ENCODE measurements at regions not wholly inside any gene's neighbourhood (a gene's known extent, or its start where the extent isn't known, plus 50 kb on each side); places are given as distances from the start of the nearest gene placed in this dataset.

- Mint-ChIP-seq H3K4me3 (ENCODE audit: low read depth) (no peak overlapping the region), H3K27ac (no peak overlapping the region), H3K4me1 (ENCODE audit: low read depth) (no peaks in the 10 kb centered on the region), H3K36me3 (ENCODE audit: low read depth) (no peaks in the 10 kb centered on the region), H3K27me3 (ENCODE audit: low read depth) (peaks cover 23% of the 10 kb centered on the region), H3K9me3 (no peaks in the 10 kb centered on the region)
- no peak for DNase-seq (ENCODE audit: low spot score)
- intact Hi-C loops (cut with micrococcal nuclease) = no loop called here
Measured at GRCh38 chr9:95666096-95666784, 149.5 kb upstream of the PTCH1 start.

GRCh38 chr9:95653246-95653645 is 136.5 kb upstream of the PTCH1 start:
- H3K4me3 Mint-ChIP-seq (ENCODE audit: low read depth) = no peak overlapping the region
- DNase-seq (ENCODE audit: low spot score) = no peak
- no peaks in the 10 kb centered on the region for H3K4me1 Mint-ChIP-seq (ENCODE audit: low read depth)
- no peaks in the 10 kb centered on the region for H3K36me3 Mint-ChIP-seq (ENCODE audit: low read depth)
- intact Hi-C loops (cut with micrococcal nuclease) = no loop called here
- H3K9me3 Mint-ChIP-seq = peaks cover 2% of the 10 kb centered on the region
- H3K27me3 Mint-ChIP-seq (ENCODE audit: low read depth) = peaks cover 12% of the 10 kb centered on the region
- H3K27ac Mint-ChIP-seq = no peak overlapping the region

GRCh38 chr9:95650720-95651119 is 133.9 kb upstream of the PTCH1 start:
- Mint-ChIP-seq H3K27me3 (ENCODE audit: low read depth) (no peaks in the 10 kb centered on the region), H3K36me3 (ENCODE audit: low read depth) (no peaks in the 10 kb centered on the region), H3K4me3 (ENCODE audit: low read depth) (no peak overlapping the region), H3K4me1 (ENCODE audit: low read depth) (no peaks in the 10 kb centered on the region), H3K27ac (no peak overlapping the region), H3K9me3 (no peaks in the 10 kb centered on the region)
- intact Hi-C loops (cut with micrococcal nuclease) = no loop called here
- DNase-seq (ENCODE audit: low spot score) = no peak

GRCh38 chr9:95649801-95650213 is 133.0 kb upstream of the PTCH1 start:
- Mint-ChIP-seq H3K4me1 (ENCODE audit: low read depth) (no peaks in the 10 kb centered on the region), H3K4me3 (ENCODE audit: low read depth) (no peak overlapping the region), H3K36me3 (ENCODE audit: low read depth) (no peaks in the 10 kb centered on the region), H3K27me3 (ENCODE audit: low read depth) (no peaks in the 10 kb centered on the region), H3K9me3 (no peaks in the 10 kb centered on the region), H3K27ac (no peak overlapping the region)
- no peak for DNase-seq (ENCODE audit: low spot score)
- intact Hi-C loops (cut with micrococcal nuclease) = no loop called here

GRCh38 chr9:95648225-95648624 is 131.5 kb upstream of the PTCH1 start:
- no peaks in the 10 kb centered on the region for H3K27me3 Mint-ChIP-seq (ENCODE audit: low read depth)
- H3K27ac Mint-ChIP-seq = no peak overlapping the region
- H3K36me3 Mint-ChIP-seq (ENCODE audit: low read depth) = no peaks in the 10 kb centered on the region
- no peak overlapping the region for H3K4me3 Mint-ChIP-seq (ENCODE audit: low read depth)
- no peaks in the 10 kb centered on the region for H3K9me3 Mint-ChIP-seq
- intact Hi-C loops (cut with micrococcal nuclease) = no loop called here
- no peaks in the 10 kb centered on the region for H3K4me1 Mint-ChIP-seq (ENCODE audit: low read depth)
- no peak for DNase-seq (ENCODE audit: low spot score)

- Mint-ChIP-seq H3K9me3 (no peaks in the 10 kb centered on the region), H3K4me1 (ENCODE audit: low read depth) (no peaks in the 10 kb centered on the region), H3K36me3 (ENCODE audit: low read depth) (no peaks in the 10 kb centered on the region), H3K27ac (no peak overlapping the region), H3K27me3 (ENCODE audit: low read depth) (peaks cover 2% of the 10 kb centered on the region), H3K4me3 (ENCODE audit: low read depth) (no peak overlapping the region)
- no peak for DNase-seq (ENCODE audit: low spot score)
- intact Hi-C loops (cut with micrococcal nuclease) = no loop called here
Measured at GRCh38 chr9:95645992-95646391, 129.2 kb upstream of the PTCH1 start.

GRCh38 chr9:95645579-95645978 is 128.8 kb upstream of the PTCH1 start:
- intact Hi-C loops (cut with micrococcal nuclease) = no loop called here
- no peak overlapping the region for H3K4me3 Mint-ChIP-seq (ENCODE audit: low read depth)
- H3K27ac Mint-ChIP-seq = no peak overlapping the region
- H3K36me3 Mint-ChIP-seq (ENCODE audit: low read depth) = no peaks in the 10 kb centered on the region
- no peaks in the 10 kb centered on the region for H3K9me3 Mint-ChIP-seq
- H3K4me1 Mint-ChIP-seq (ENCODE audit: low read depth) = no peaks in the 10 kb centered on the region
- peaks cover 5% of the 10 kb centered on the region for H3K27me3 Mint-ChIP-seq (ENCODE audit: low read depth)
- DNase-seq (ENCODE audit: low spot score) = no peak

GRCh38 chr9:95644377-95644776 is 127.6 kb upstream of the PTCH1 start:
- no peak overlapping the region for H3K27ac Mint-ChIP-seq
- peaks cover 12% of the 10 kb centered on the region for H3K27me3 Mint-ChIP-seq (ENCODE audit: low read depth)
- intact Hi-C loops (cut with micrococcal nuclease) = no loop called here
- no peaks in the 10 kb centered on the region for H3K9me3 Mint-ChIP-seq
- no peak for DNase-seq (ENCODE audit: low spot score)
- H3K4me1 Mint-ChIP-seq (ENCODE audit: low read depth) = no peaks in the 10 kb centered on the region
- no peak overlapping the region for H3K4me3 Mint-ChIP-seq (ENCODE audit: low read depth)
- no peaks in the 10 kb centered on the region for H3K36me3 Mint-ChIP-seq (ENCODE audit: low read depth)

- no peak overlapping the region for H3K27ac Mint-ChIP-seq
- no peaks in the 10 kb centered on the region for H3K36me3 Mint-ChIP-seq (ENCODE audit: low read depth)
- no peak overlapping the region for H3K4me3 Mint-ChIP-seq (ENCODE audit: low read depth)
- H3K27me3 Mint-ChIP-seq (ENCODE audit: low read depth) = peaks cover 15% of the 10 kb centered on the region
- no peaks in the 10 kb centered on the region for H3K9me3 Mint-ChIP-seq
- no peak for DNase-seq (ENCODE audit: low spot score)
- H3K4me1 Mint-ChIP-seq (ENCODE audit: low read depth) = no peaks in the 10 kb centered on the region
- intact Hi-C loops (cut with micrococcal nuclease) = no loop called here
Measured at GRCh38 chr9:95643619-95644018, 126.8 kb upstream of the PTCH1 start.

- Mint-ChIP-seq H3K9me3 (no peaks in the 10 kb centered on the region), H3K36me3 (ENCODE audit: low read depth) (no peaks in the 10 kb centered on the region), H3K27ac (no peak overlapping the region), H3K4me3 (ENCODE audit: low read depth) (no peak overlapping the region), H3K27me3 (ENCODE audit: low read depth) (peaks cover 25% of the 10 kb centered on the region), H3K4me1 (ENCODE audit: low read depth) (no peaks in the 10 kb centered on the region)
- DNase-seq (ENCODE audit: low spot score) = no peak
- intact Hi-C loops (cut with micrococcal nuclease) = no loop called here
Measured at GRCh38 chr9:95642189-95642588, 125.4 kb upstream of the PTCH1 start.

GRCh38 chr9:95641586-95641985 is 124.8 kb upstream of the PTCH1 start:
- H3K4me3 Mint-ChIP-seq (ENCODE audit: low read depth) = no peak overlapping the region
- no peaks in the 10 kb centered on the region for H3K9me3 Mint-ChIP-seq
- no peak for DNase-seq (ENCODE audit: low spot score)
- no peaks in the 10 kb centered on the region for H3K4me1 Mint-ChIP-seq (ENCODE audit: low read depth)
- intact Hi-C loops (cut with micrococcal nuclease) = no loop called here
- no peaks in the 10 kb centered on the region for H3K36me3 Mint-ChIP-seq (ENCODE audit: low read depth)
- peaks cover 27% of the 10 kb centered on the region for H3K27me3 Mint-ChIP-seq (ENCODE audit: low read depth)
- no peak overlapping the region for H3K27ac Mint-ChIP-seq

GRCh38 chr9:95640336-95640735 is 123.6 kb upstream of the PTCH1 start:
- H3K27ac Mint-ChIP-seq = no peak overlapping the region
- no peaks in the 10 kb centered on the region for H3K9me3 Mint-ChIP-seq
- intact Hi-C loops (cut with micrococcal nuclease) = no loop called here
- H3K27me3 Mint-ChIP-seq (ENCODE audit: low read depth) = peaks cover 29% of the 10 kb centered on the region
- H3K36me3 Mint-ChIP-seq (ENCODE audit: low read depth) = no peaks in the 10 kb centered on the region
- DNase-seq (ENCODE audit: low spot score) = no peak
- H3K4me1 Mint-ChIP-seq (ENCODE audit: low read depth) = no peaks in the 10 kb centered on the region
- H3K4me3 Mint-ChIP-seq (ENCODE audit: low read depth) = no peak overlapping the region

GRCh38 chr9:95635986-95636671 is 119.4 kb upstream of the PTCH1 start:
- Mint-ChIP-seq H3K9me3 (no peaks in the 10 kb centered on the region), H3K27ac (no peak overlapping the region), H3K36me3 (ENCODE audit: low read depth) (no peaks in the 10 kb centered on the region), H3K27me3 (ENCODE audit: low read depth) (peaks cover 35% of the 10 kb centered on the region), H3K4me1 (ENCODE audit: low read depth) (no peaks in the 10 kb centered on the region), H3K4me3 (ENCODE audit: low read depth) (no peak overlapping the region)
- intact Hi-C loops (cut with micrococcal nuclease) = no loop called here
- no peak for DNase-seq (ENCODE audit: low spot score)
